H9 (cell line): ENCODE measurements at regions not wholly inside any gene's neighbourhood (a gene's known extent, or its start where the extent isn't known, plus 50 kb on each side); places are given as distances from the start of the nearest gene placed in this dataset.

Experiments
- DNase-seq: peaks from one replicate; pipeline ENCODE4 v3.0.0-alpha.2; 2017
- H2AFZ ChIP-seq: one replicate; pipeline ENCODE4 v1.6.1; 2013; ENCODE audit warnings: mild to moderate bottlenecking, low read length, control low read depth, moderate library complexity
- H2AK5ac ChIP-seq: 2 replicates; pipeline ENCODE4 v1.6.1; 2013; ENCODE audit warnings: low read length, control low read depth, mixed read lengths; ENCODE audit not compliant: insufficient read length
- H2BK120ac ChIP-seq: one replicate; pipeline ENCODE4 v1.6.1; 2013; ENCODE audit warnings: low read depth, mild to moderate bottlenecking, low read length, control low read depth, inconsistent platforms; ENCODE audit not compliant: poor library complexity, severe bottlenecking
- H2BK12ac ChIP-seq: 2 replicates; pipeline ENCODE4 v1.6.1; 2013; ENCODE audit warnings: low read length, control low read depth, mixed read lengths, low read depth; ENCODE audit not compliant: insufficient read length
- H2BK15ac ChIP-seq: 2 replicates; pipeline ENCODE4 v1.6.1; 2013; ENCODE audit warnings: low read depth, low read length, control low read depth
- H2BK20ac ChIP-seq: one replicate; pipeline ENCODE4 v1.6.1; 2013; ENCODE audit warnings: low read depth, mild to moderate bottlenecking, low read length, control low read depth, inconsistent platforms; ENCODE audit not compliant: poor library complexity, severe bottlenecking
- H2BK5ac ChIP-seq: 2 replicates; pipeline ENCODE4 v1.6.1; 2013; ENCODE audit warnings: low read length, control low read depth, mixed read lengths; ENCODE audit not compliant: insufficient read length
- H3K14ac ChIP-seq: 2 replicates; pipeline ENCODE4 v1.6.1; 2013; ENCODE audit warnings: low read length, control low read depth; ENCODE audit not compliant: insufficient read depth
- H3K18ac ChIP-seq: 2 replicates; pipeline ENCODE4 v1.6.1; 2013; ENCODE audit warnings: low read depth, mild to moderate bottlenecking, mixed read lengths, low read length, control low read depth; ENCODE audit not compliant: insufficient read length
- H3K23ac ChIP-seq: 2 replicates; pipeline ENCODE4 v1.6.1; 2013; ENCODE audit warnings: low read length, control low read depth, mixed read lengths, low read depth; ENCODE audit not compliant: insufficient read length
- H3K23me2 ChIP-seq: 2 replicates; pipeline ENCODE4 v1.6.1; 2013; ENCODE audit warnings: low read depth, mild to moderate bottlenecking, mixed read lengths, low read length, control low read depth; ENCODE audit not compliant: insufficient read length, poor library complexity, severe bottlenecking
- H3K27ac ChIP-seq: 2 replicates; pipeline ENCODE4 v1.5.1; 2013; ENCODE audit warnings: low read length, control low read depth, mixed read lengths, low read depth; ENCODE audit not compliant: insufficient read length
- H3K27me3 ChIP-seq: 2 replicates; pipeline ENCODE4 v1.6.1; 2013; ENCODE audit warnings: low read length, control low read depth, inconsistent platforms; ENCODE audit not compliant: insufficient read depth
- H3K4ac ChIP-seq: 2 replicates; pipeline ENCODE4 v1.6.1; 2013; ENCODE audit warnings: low read depth, mild to moderate bottlenecking, control low read depth, inconsistent platforms, low read length, moderate library complexity
- H3K4me1 ChIP-seq: 2 replicates; pipeline ENCODE4 v1.6.1; 2013; ENCODE audit warnings: low read length, control low read depth, inconsistent platforms; ENCODE audit not compliant: insufficient read depth
- H3K4me2 ChIP-seq: 2 replicates; pipeline ENCODE4 v1.6.1; 2013; ENCODE audit warnings: low read length, control low read depth, mixed read lengths; ENCODE audit not compliant: insufficient read length, insufficient read depth
- H3K56ac ChIP-seq: 2 replicates; pipeline ENCODE4 v1.6.1; 2013; ENCODE audit warnings: low read depth, mild to moderate bottlenecking, mixed read lengths, low read length, control low read depth; ENCODE audit not compliant: insufficient read length
- H3K79me1 ChIP-seq: 2 replicates; pipeline ENCODE4 v1.6.1; 2013; ENCODE audit warnings: low read depth, mild to moderate bottlenecking, moderate library complexity, low read length, control low read depth, inconsistent platforms; ENCODE audit not compliant: insufficient read depth, poor library complexity, severe bottlenecking
- H3K79me2 ChIP-seq: 2 replicates; pipeline ENCODE4 v1.6.1; 2013; ENCODE audit warnings: low read length, control low read depth, inconsistent platforms; ENCODE audit not compliant: insufficient read depth
- H3K9ac ChIP-seq: 2 replicates; pipeline ENCODE4 v1.6.1; 2013; ENCODE audit warnings: low read length, control low read depth, mixed read lengths; ENCODE audit not compliant: insufficient read length; ENCODE audit errors: extremely low read depth
- H3K9me3 ChIP-seq: one replicate; pipeline ENCODE4 v1.6.1; 2013; ENCODE audit warnings: low read depth, low read length, inconsistent platforms; ENCODE audit not compliant: control insufficient read depth
- H3T11ph ChIP-seq: one replicate; pipeline ENCODE4 v1.6.1; 2013; ENCODE audit warnings: mild to moderate bottlenecking, low read length, control low read depth, inconsistent platforms
- H4K20me1 ChIP-seq: one replicate; pipeline ENCODE4 v1.6.1; 2013; ENCODE audit not compliant: control insufficient read depth, insufficient read length, insufficient read depth
- H4K5ac ChIP-seq: 2 replicates; pipeline ENCODE4 v1.6.1; 2013; ENCODE audit warnings: low read depth, mild to moderate bottlenecking, mixed read lengths, low read length, control low read depth; ENCODE audit not compliant: insufficient read length
- H4K8ac ChIP-seq: replicated peaks from 2 replicates; pipeline ENCODE4 v1.6.1; 2013; ENCODE audit warnings: low read length, control low read depth, mixed read lengths, low read depth; ENCODE audit not compliant: insufficient read length
- H4K91ac ChIP-seq: 2 replicates; pipeline ENCODE4 v1.6.1; 2013; ENCODE audit warnings: low read depth, mild to moderate bottlenecking, moderate library complexity, mixed read lengths, low read length, control low read depth; ENCODE audit not compliant: insufficient read length
- H3K27ac Mint-ChIP-seq, 3 experiments: 2 replicates in 2 of 3; 3 replicates in 1 of 3; pipeline ENCODE4 v1.8.0; 2020 to 2021; ENCODE audit warnings: mixed read lengths in 3 of 3, mild to moderate bottlenecking in 1 of 3, moderate library complexity in 1 of 3
- H3K27me3 Mint-ChIP-seq: 2 replicates; pipeline ENCODE4 v1.8.0; 2021; ENCODE audit warnings: low read depth, mild to moderate bottlenecking, moderate library complexity, mixed read lengths
- H3K36me3 Mint-ChIP-seq, 3 experiments: 2 replicates in 2 of 3; 3 replicates in 1 of 3; pipeline ENCODE4 v1.8.0; 2020 to 2021; ENCODE audit warnings: low read depth in 3 of 3, mixed read lengths in 3 of 3; ENCODE audit not compliant: insufficient read depth in 1 of 3
- H3K4me1 Mint-ChIP-seq, 2 experiments: 2 replicates each; pipeline ENCODE4 v1.8.0; 2020; ENCODE audit warnings: mixed read lengths in 2 of 2
- H3K4me3 Mint-ChIP-seq, 2 experiments: 2 replicates in 1 of 2; 3 replicates in 1 of 2; pipeline ENCODE4 v1.8.0; 2020 to 2021; ENCODE audit warnings: mild to moderate bottlenecking in 2 of 2, mixed read lengths in 2 of 2, moderate library complexity in 1 of 2
- H3K9me3 Mint-ChIP-seq, 2 experiments: 2 replicates in 1 of 2; 3 replicates in 1 of 2; pipeline ENCODE4 v1.8.0; 2020; ENCODE audit warnings: mild to moderate bottlenecking in 2 of 2, mixed read lengths in 2 of 2, moderate library complexity in 1 of 2
- CTCF ChIP-seq: fragments of 200-600 bp; sonication (generic); conservative IDR thresholded peaks from 3 replicates; pipeline ENCODE4 v1.8.0; 2021; ENCODE audit warnings: antibody characterized with exemption, mild to moderate bottlenecking
- WGBS: extraction: QIAGEN DNeasy Blood & Tissue Kit; methylation state at CpG from one replicate; pipeline ENCODE4 v1.1.7; 2013; ENCODE audit warnings: missing lambda C conversion rate, low lambda C conversion rate, mixed read lengths; ENCODE audit not compliant: insufficient read length; ENCODE audit errors: extremely low coverage; 5-methylcytosine and 5-hydroxymethylcytosine counted together

GRCh38 chr15:39298271-39298962, 282.5 kb upstream of the THBS1 start:
- Histone ChIP-seq H3K27ac (no peak overlapping the region), H2BK15ac (no peak overlapping the region), H3K9ac (no peak overlapping the region), H3T11ph (no peak overlapping the region), H4K91ac (no peak overlapping the region), H2BK12ac (no peak overlapping the region), H3K14ac (no peak overlapping the region), H3K79me2 (no peaks in the 10 kb centered on the region), H2BK120ac (no peak overlapping the region), H3K9me3 (no peaks in the 10 kb centered on the region), H3K23me2 (no peaks in the 10 kb centered on the region), H2BK5ac (no peak overlapping the region), H4K5ac (no peak overlapping the region), H2AFZ (no peak overlapping the region), H3K23ac (no peak overlapping the region), H3K4me1 (no peaks in the 10 kb centered on the region), H4K20me1 (no peaks in the 10 kb centered on the region), H3K4me2 (no peak overlapping the region), H3K79me1 (no peaks in the 10 kb centered on the region), H3K4ac (no peak overlapping the region), H3K56ac (no peak overlapping the region), H2BK20ac (no peak overlapping the region), H3K18ac (no peak overlapping the region), H3K27me3 (no peaks in the 10 kb centered on the region), H4K8ac (no peak overlapping the region), H2AK5ac (no peak overlapping the region)
- WGBS, result no CpG with 5 or more reads among the region's 4 CpGs
- H3K4me3 Mint-ChIP-seq, result no peak overlapping the region
- no peaks in the 10 kb centered on the region for H3K27me3 Mint-ChIP-seq
- no peak overlapping the region for H3K27ac Mint-ChIP-seq
- H3K9me3 Mint-ChIP-seq, result no peaks in the 10 kb centered on the region; a peak in 1 of 5 replicates
- H3K36me3 Mint-ChIP-seq, result no peaks in the 10 kb centered on the region
- H3K4me1 Mint-ChIP-seq, result peaks cover 0 to 5% of the 10 kb centered on the region in 2 experiments; a peak in 2 of 4 replicates
- TF ChIP-seq CTCF, result no peak
- no peak for DNase-seq
